HG03354 (cell line): ENCODE measurements at regions not wholly inside any gene's neighbourhood (a gene's known extent, or its start where the extent isn't known, plus 50 kb on each side); places are given as distances from the start of the nearest gene placed in this dataset.
"Not testable (repeated sequence)": the region's sequence is repeated elsewhere in the genome, so short reads cannot be mapped to it uniquely, and the experiment has no call there.

ENCODE experiments used
- ATAC-seq: cut with Tn5 transposase; IDR thresholded peaks from one replicate; pipeline ENCODE4 v1.9.1; 2021; ENCODE audit warnings: mild to moderate bottlenecking; ENCODE audit not compliant: unreplicated experiment, poor library complexity, severe bottlenecking

- ATAC-seq = peak; percentile 90
These were observed 219.8 kb upstream of the DUSP10 start for GRCh38 chr1:221961532-221962292.

DNA sequence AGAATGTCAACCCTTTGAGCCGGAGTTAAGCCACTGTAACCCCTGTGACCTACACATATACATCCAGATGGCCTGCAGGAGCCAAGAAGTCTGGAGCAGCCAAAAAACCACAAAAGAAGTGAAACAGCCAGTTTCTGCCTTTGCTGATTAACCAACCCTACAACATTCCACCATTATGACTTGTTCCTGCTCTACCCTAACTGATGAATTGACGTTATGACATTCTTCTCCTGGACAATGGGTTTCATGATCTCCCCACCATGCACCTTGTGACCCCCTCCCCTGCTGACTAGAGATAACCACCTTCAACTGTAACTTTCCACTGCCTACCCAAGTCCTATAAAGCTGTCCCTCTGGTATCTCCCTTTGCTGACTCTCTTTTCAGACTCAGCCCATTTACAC is 216.3 kb upstream of the DUSP10 start:
- ATAC-seq = not testable (repeated sequence)

- ATAC-seq = not testable (repeated sequence)
These were observed 215.5 kb upstream of the DUSP10 start for GRCh38 chr1:221957350-221957749.

- ATAC-seq = no peak
These were observed 208.1 kb upstream of the DUSP10 start for GRCh38 chr1:221949996-221950395.

- no peak for ATAC-seq
These were observed 206.6 kb upstream of the DUSP10 start for GRCh38 chr1:221948459-221948858.

DNA sequence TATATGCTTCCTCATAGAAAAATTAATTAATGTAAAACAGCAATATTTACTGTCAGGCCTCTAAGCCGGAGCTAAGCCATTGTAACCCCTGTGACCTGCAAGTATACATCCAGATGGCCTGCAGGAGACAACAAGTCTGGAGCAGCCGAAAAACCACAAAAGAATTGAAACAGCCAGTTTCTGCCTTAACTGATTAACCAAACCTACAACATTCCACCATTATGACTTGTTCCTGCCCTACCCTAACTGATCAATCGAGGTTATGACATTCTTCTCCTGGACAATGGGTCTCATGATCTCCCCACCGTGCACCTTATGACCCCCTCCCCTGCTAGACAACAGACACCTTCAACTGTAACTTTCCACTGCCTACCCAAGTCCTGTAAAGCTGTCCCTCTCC is 205.8 kb upstream of the DUSP10 start:
- no peak for ATAC-seq

GRCh38 chr1:221946768-221947167 is 204.9 kb upstream of the DUSP10 start:
- ATAC-seq = no peak

DNA sequence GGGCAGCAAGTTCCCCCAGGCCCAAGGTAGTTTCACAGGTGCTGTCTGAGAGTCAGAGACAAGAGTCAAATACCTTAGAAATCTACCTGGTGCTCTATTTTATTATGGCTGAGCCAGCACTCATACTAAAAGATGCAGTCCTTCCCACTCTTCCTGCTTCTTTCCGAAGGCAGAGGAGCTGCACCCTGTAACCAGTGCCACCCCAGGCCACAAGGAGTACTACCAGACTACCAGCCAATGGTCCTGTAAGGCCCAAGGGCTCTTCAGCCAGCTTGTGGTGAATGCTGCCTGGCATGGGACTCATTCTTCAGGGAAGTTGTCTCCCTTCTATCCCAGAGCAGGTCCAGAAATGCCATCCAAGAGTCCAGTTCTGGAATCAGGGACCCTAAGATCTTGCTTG is 203.8 kb upstream of the DUSP10 start:
- ATAC-seq = no peak

GRCh38 chr1:221944247-221944870 is 202.5 kb upstream of the DUSP10 start:
- no peak for ATAC-seq

DNA sequence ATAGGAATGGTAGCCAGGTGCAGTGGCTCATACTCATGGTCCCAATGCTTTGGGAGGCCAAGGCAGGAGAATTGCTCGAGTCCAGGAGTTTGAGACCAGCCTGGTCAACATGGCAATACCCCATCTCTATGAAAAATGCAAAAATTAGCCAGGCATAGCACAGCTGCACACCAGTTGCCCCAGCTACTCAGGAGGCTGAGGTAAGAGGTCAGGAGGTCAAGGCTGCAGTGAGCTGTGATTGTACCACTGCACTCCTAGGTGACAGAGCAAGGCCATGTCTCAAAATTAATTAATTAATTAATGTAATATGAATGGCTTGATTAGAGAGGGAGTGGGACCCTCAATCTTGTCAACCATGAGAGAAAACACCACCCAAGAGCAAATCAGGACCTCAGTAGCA is 198.7 kb upstream of the DUSP10 start:
- no peak for ATAC-seq

DNA sequence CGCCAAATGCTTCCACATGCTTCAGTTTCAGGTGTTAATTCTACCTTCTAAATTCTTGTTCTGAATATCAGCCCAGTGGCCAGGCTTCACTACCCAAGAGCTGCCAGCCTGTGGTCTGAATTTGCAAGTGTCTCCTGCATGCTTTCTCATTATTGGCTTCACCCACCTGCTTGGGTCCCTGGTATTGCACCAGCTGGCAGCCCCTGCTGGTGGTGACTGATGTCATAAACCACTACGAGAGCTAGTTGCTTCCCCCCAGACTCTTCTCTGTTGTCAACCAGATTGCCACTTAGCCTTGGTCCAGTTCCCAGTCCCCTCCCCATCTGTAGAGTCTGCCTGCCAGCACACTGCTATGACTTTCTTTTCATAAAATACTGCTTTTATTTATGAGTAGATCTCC is 197.7 kb upstream of the DUSP10 start:
- peak; percentile 96 for ATAC-seq

- ATAC-seq = no peak
These were observed 195.5 kb upstream of the DUSP10 start for GRCh38 chr1:221937155-221937953.

DNA sequence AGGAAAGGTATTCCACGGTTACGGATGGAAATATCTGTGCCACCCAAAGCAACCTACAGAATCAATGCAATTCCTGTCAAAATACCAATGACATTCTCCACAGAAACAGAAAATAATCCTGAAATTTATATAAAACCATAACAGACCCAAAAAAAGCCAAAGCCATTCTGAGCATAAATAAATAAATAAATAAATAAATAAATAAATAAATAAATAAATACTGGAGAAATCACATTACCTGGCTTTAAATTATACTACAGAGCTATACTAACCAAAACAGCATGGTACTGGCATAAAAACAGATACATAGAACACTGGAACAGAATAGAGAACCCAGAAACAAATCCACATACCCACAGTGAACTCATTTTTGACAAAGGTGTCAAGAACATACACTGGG is 191.9 kb upstream of the DUSP10 start:
- ATAC-seq = no peak

- no peak for ATAC-seq
These were observed 184.6 kb upstream of the DUSP10 start for GRCh38 chr1:221926441-221926840.

GRCh38 chr1:221925947-221926346 is 184.1 kb upstream of the DUSP10 start:
- ATAC-seq = no peak

DNA sequence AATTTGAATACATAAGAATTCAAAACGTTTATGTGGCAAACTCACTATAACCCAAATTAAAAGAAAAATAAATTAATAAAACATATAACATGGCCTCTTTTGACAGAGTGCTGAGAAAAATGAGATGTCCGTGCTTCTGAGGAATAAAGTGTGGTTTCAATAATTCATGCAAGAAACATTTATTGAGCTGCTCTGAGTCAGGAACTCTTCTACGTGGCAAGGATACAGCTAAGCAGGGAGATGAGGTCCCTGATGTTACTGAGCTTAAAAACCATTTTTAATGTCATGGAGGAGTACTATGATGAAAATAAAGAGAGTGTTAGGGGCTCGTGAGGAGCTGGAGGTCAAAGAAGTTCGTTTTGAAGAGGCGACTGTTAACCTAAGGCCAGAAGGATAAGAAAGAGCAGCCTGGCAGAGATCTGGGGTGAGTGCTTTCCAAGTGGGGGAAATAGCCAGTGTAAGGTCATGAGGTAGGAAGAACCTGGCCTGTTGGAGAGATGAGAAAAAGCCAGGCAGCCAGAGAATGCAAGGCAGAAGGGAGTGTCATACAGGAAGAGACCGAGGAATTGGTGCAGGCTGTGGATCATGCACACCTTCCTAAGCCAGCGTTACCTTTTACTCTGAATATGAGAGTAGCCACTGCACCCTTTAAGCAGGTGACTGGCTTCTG is 182.2 kb upstream of the DUSP10 start:
- no peak for ATAC-seq

GRCh38 chr1:221921936-221922335 is 180.0 kb upstream of the DUSP10 start:
- no peak for ATAC-seq

DNA sequence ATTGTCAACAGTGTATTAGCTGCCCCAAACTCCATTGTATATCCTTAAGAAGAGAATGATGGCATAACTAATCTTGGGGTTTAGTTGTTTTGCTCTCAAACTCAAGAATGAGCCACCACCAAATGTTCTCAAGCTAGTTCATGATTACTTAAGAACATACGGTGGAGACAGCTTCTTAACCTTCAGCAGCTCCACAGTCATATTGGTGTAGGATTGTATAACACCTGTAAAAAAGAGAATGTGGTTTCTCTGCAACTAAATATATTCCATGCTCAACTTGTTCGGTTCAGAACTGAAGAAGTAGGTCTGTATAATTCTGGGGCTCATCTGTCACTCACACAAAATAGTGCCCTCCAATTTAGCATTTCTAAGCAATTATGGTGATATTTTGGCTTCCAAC is 177.9 kb upstream of the DUSP10 start:
- ATAC-seq = no peak

DNA sequence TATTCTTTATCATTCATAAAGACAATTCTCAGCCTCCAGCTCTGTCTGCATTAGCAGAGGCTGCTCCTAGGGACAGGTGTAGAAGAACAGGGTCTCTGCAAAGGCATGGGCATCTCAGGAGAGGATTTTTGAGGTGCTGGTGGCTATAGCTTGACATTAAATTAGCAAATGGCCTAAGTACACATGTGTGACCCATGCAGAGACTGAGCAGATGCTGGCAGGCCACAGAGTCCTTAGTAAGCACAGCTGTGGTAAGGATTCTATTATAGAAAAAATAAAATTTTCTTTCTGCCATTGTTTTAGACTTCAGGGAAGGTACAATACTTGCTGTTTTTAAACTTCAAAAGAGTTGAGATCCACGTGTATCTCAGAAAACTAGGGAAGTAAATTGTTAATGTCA is 177.5 kb upstream of the DUSP10 start:
- ATAC-seq = no peak

DNA sequence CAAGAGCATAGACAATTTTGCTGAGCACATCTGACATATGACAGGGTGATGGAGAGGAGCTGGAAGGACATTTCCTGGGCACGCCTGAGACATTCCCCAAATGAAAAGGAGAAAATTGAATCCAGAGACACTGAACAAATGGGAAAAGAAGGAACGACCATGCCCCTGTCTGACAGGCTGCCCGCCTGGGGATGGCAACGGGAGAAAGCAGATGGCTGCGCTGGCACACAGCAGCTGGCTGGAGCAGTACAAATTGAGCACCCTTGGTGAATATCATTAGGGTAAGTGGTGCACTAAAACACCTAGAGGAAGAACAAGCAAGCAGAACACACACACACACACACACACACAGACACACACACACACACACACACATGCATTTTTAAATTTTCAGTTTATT is 174.3 kb upstream of the DUSP10 start:
- ATAC-seq = no peak
